ENCODE measurements at regions not wholly inside any gene's neighbourhood (a gene's known extent, or its start where the extent isn't known, plus 50 kb on each side); places are given as distances from the start of the nearest gene placed in this dataset.

GRCh38 chr11:92682952-92683351 lies 286.5 kb upstream of the MTNR1B start:
- TF ChIP-seq CTCF (IDR thresholded peaks at IDR 0.05) = no peak
- TF ChIP-seq POLR2A (IDR thresholded peaks at IDR 0.05) = no peak

Data from body of pancreas (tissue), 4 donors.